ENCODE measurements at regions not wholly inside any gene's neighbourhood (a gene's known extent, or its start where the extent isn't known, plus 50 kb on each side); places are given as distances from the start of the nearest gene placed in this dataset.

- DNase-seq: no peak
Observed at GRCh38 chr1:177385760-177386698, 215.3 kb downstream of the BRINP2 start.

GRCh38 chr1:177384461-177384860 is 213.7 kb downstream of the BRINP2 start:
- no peak for DNase-seq

GRCh38 chr1:177383715-177384114 is 213.0 kb downstream of the BRINP2 start:
- DNase-seq: no peak

- no peak for DNase-seq
Observed at GRCh38 chr1:177377866-177378265, 207.1 kb downstream of the BRINP2 start.

- DNase-seq: no peak
Observed at GRCh38 chr1:177368255-177368654, 197.5 kb downstream of the BRINP2 start.

GRCh38 chr1:177366091-177366490 is 195.3 kb downstream of the BRINP2 start:
- no peak for DNase-seq

- no peak for DNase-seq
Observed at GRCh38 chr1:177360791-177361190, 190.0 kb downstream of the BRINP2 start.

GRCh38 chr1:177356674-177357435 is 186.1 kb downstream of the BRINP2 start:
- DNase-seq: no peak

- no peak for DNase-seq
Observed at GRCh38 chr1:177355575-177355974, 184.8 kb downstream of the BRINP2 start.

- no peak for DNase-seq
Observed at GRCh38 chr1:177354247-177354646, 183.5 kb downstream of the BRINP2 start.

- DNase-seq: no peak
Observed at GRCh38 chr1:177351361-177352108, 180.8 kb downstream of the BRINP2 start.

- DNase-seq: no peak
Observed at GRCh38 chr1:177346790-177347359, 176.1 kb downstream of the BRINP2 start.

GRCh38 chr1:177343445-177343844 is 172.7 kb downstream of the BRINP2 start:
- no peak for DNase-seq

- DNase-seq: no peak
Observed at GRCh38 chr1:177341773-177342172, 171.0 kb downstream of the BRINP2 start.

GRCh38 chr1:177340601-177341067 is 169.9 kb downstream of the BRINP2 start:
- DNase-seq: no peak

GRCh38 chr1:177338376-177338775 is 167.6 kb downstream of the BRINP2 start:
- no peak for DNase-seq

GRCh38 chr1:177334903-177335302 is 164.1 kb downstream of the BRINP2 start:
- DNase-seq: no peak

- DNase-seq: no peak
Observed at GRCh38 chr1:177333936-177334595, 163.3 kb downstream of the BRINP2 start.

Measured in NCI-H1048 (cell line).